A673 (cell line): ENCODE measurements at regions not wholly inside any gene's neighbourhood (a gene's known extent, or its start where the extent isn't known, plus 50 kb on each side); places are given as distances from the start of the nearest gene placed in this dataset.

Experiments used
- BruUV-seq: library from RNA; stranded (reverse); fragments of 400-500 nt; replicated peaks from 2 replicates; lab custom pipeline; 2021; lab: Mats Ljungman, UMichigan
- CTCF ChIA-PET: fragments of 300-600 bp; sonication (Branson Sonifier 250); formaldehyde crosslinking; loops from one replicate; lab custom pipeline; 2022; ENCODE audit warnings: antibody characterized with exemption; lab: Charles Lee
- POLR2A ChIA-PET: fragments of 300-600 bp; sonication (Branson Sonifier 250); formaldehyde crosslinking; loops from one replicate; lab custom pipeline; 2022; ENCODE audit warnings: antibody characterized with exemption; ENCODE audit not compliant: low non-redundant PET; lab: Charles Lee
- DNase-seq: peaks from one replicate; pipeline ENCODE4 v3.0.0-alpha.2; 2015; ENCODE audit warnings: low spot score
- H3K27ac ChIP-seq: fragments of 200-600 bp; sonication (generic); 2 replicates; pipeline ENCODE4 v1.5.1; 2016; ENCODE audit warnings: mixed run types, low read depth, mild to moderate bottlenecking, mixed read lengths, antibody characterized with exemption, low read length; ENCODE audit not compliant: poor library complexity, severe bottlenecking
- H3K27me3 ChIP-seq: fragments of 200-600 bp; sonication (generic); replicated peaks from 2 replicates; pipeline ENCODE4 v1.6.1; 2017; ENCODE audit warnings: mixed run types, low read depth, mild to moderate bottlenecking, mixed read lengths, antibody characterized with exemption, low read length; ENCODE audit not compliant: insufficient read depth, poor library complexity
- H3K36me3 ChIP-seq: fragments of 200-600 bp; sonication (generic); 2 replicates; pipeline ENCODE4 v1.6.1; 2016; ENCODE audit warnings: mixed run types, mild to moderate bottlenecking, mixed read lengths, antibody characterized with exemption, low read length; ENCODE audit not compliant: insufficient read depth, poor library complexity, severe bottlenecking
- H3K4me1 ChIP-seq: fragments of 200-600 bp; sonication (generic); 2 replicates; pipeline ENCODE4 v1.6.1; 2017; ENCODE audit warnings: mixed run types, mild to moderate bottlenecking, mixed read lengths, antibody characterized with exemption, low read length; ENCODE audit not compliant: insufficient read depth, poor library complexity, severe bottlenecking
- H3K4me3 ChIP-seq: fragments of 200-600 bp; sonication (generic); 2 replicates; pipeline ENCODE4 v1.5.1; 2016; ENCODE audit warnings: low read depth, mixed run types, mild to moderate bottlenecking, mixed read lengths, low read length; ENCODE audit not compliant: poor library complexity, severe bottlenecking
- H3K9me3 ChIP-seq: fragments of 200-600 bp; sonication (generic); 2 replicates; pipeline ENCODE4 v1.6.1; 2016; ENCODE audit warnings: mixed run types, low read depth, mild to moderate bottlenecking, mixed read lengths, antibody characterized with exemption, low read length; ENCODE audit not compliant: poor library complexity, severe bottlenecking
- CTCF ChIP-seq: fragments of 300-800, 200-600 bp; sonication (generic); conservative IDR thresholded peaks from 2 replicates; pipeline ENCODE4 v1.5.1; 2017; ENCODE audit warnings: low read depth, mild to moderate bottlenecking, antibody characterized with exemption, low read length, moderate library complexity, mixed read lengths
- EZH2 ChIP-seq: fragments of 200-600 bp; sonication (generic); IDR thresholded peaks from 2 replicates; pipeline ENCODE4 v1.6.1; 2017; ENCODE audit warnings: borderline replicate concordance, low read depth, mild to moderate bottlenecking, mixed read lengths, antibody characterized with exemption, low read length; ENCODE audit not compliant: poor library complexity, severe bottlenecking
- intact Hi-C: fragments of 100-400 bp; cut with micrococcal nuclease; formaldehyde crosslinking; loops from one replicate; pipeline ENCODE4 v1.10.0; 2022; ENCODE audit not compliant: unreplicated experiment

GRCh38 chr3:159417761-159418160 is 570.9 kb upstream of the IL12A start:
- H3K27me3 ChIP-seq = no peaks in the 10 kb centered on the region
- ChIA-PET POLR2A (no interaction called here), CTCF (no interaction called here)
- intact Hi-C loops = no loop called here
- TF ChIP-seq EZH2 (no peak), CTCF (no peak)
- DNase-seq = no peak
- H3K9me3 ChIP-seq = no peaks in the 10 kb centered on the region
- no peak overlapping the region for H3K4me3 ChIP-seq
- BruUV-seq = no TSS peak
- H3K4me1 ChIP-seq = no peaks in the 10 kb centered on the region
- no peak overlapping the region for H3K27ac ChIP-seq
- H3K36me3 ChIP-seq = no peaks in the 10 kb centered on the region

- no peaks in the 10 kb centered on the region for H3K27me3 ChIP-seq
- no peaks in the 10 kb centered on the region for H3K4me1 ChIP-seq
- POLR2A ChIA-PET = no interaction called here
- H3K9me3 ChIP-seq = no peaks in the 10 kb centered on the region
- CTCF ChIA-PET = no interaction called here
- H3K36me3 ChIP-seq = no peaks in the 10 kb centered on the region
- intact Hi-C loops = no loop called here
- H3K27ac ChIP-seq = no peak overlapping the region
- no peak for DNase-seq
- no peak overlapping the region for H3K4me3 ChIP-seq
- TF ChIP-seq CTCF (no peak), EZH2 (no peak)
- BruUV-seq = no TSS peak
Measured at GRCh38 chr3:159418571-159419526, 569.8 kb upstream of the IL12A start.

- ChIA-PET POLR2A (no interaction called here), CTCF (no interaction called here)
Measured at GRCh38 chr3:159429702-159430101, 558.9 kb upstream of the IL12A start.

More at GRCh38 chr3:159429702-159430101, 558.9 kb upstream of the IL12A start:
- intact Hi-C loops = no loop called here
- Histone ChIP-seq H3K36me3 (no peaks in the 10 kb centered on the region), H3K27ac (no peak overlapping the region), H3K4me3 (no peak overlapping the region), H3K9me3 (no peaks in the 10 kb centered on the region), H3K4me1 (no peaks in the 10 kb centered on the region), H3K27me3 (no peaks in the 10 kb centered on the region)
- no TSS peak for BruUV-seq
- no peak for DNase-seq
- TF ChIP-seq CTCF (no peak), EZH2 (no peak)
